Stimulated activated CD4-positive, alpha-beta T cell treated with anti-CD3 and anti-CD28 coated beads, Interleukin-15, amount 100 ng/mL, for 48 hours (primary cell): ENCODE measurements at regions not wholly inside any gene's neighbourhood (a gene's known extent, or its start where the extent isn't known, plus 50 kb on each side); places are given as distances from the start of the nearest gene placed in this dataset.

Experiments used
- DNase-seq, 2 donors: peaks; one replicate each; pipeline ENCODE4 v3.0.0-alpha.2; 2020; ENCODE audit warnings: low read depth in 2 of 2

- no peak for DNase-seq
Measured at GRCh38 chr11:116534270-116534975, 238.4 kb downstream of the BUD13 start.

GRCh38 chr11:116533186-116533825, 239.5 kb downstream of the BUD13 start:
- no peak for DNase-seq

GRCh38 chr11:116532066-116532465, 240.7 kb downstream of the BUD13 start:
- no peak for DNase-seq

- no peak for DNase-seq
Measured at GRCh38 chr11:116530705-116531104, 242.1 kb downstream of the BUD13 start.

DNA sequence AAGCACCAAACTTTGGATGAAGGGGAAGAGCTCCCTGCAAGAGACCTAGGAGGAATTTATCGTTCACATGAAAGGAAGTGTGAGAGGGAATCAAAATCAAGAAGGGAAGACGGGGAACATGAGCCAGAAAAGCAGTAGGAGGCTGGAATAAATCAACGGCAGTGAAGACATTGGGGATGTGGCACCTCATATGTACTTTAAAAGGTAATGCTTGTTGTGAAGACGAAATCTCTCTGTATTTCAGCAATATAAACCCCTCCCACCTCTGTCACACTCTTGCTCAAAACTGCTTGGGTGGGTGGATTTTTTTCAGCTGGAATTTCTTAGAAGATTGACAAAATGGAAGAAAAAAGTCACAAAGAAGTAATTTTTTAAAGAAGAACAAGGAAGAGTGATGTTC, 243.5 kb downstream of the BUD13 start:
- DNase-seq: no peak

GRCh38 chr11:116527180-116527991, 245.4 kb downstream of the BUD13 start:
- no peak for DNase-seq

DNA sequence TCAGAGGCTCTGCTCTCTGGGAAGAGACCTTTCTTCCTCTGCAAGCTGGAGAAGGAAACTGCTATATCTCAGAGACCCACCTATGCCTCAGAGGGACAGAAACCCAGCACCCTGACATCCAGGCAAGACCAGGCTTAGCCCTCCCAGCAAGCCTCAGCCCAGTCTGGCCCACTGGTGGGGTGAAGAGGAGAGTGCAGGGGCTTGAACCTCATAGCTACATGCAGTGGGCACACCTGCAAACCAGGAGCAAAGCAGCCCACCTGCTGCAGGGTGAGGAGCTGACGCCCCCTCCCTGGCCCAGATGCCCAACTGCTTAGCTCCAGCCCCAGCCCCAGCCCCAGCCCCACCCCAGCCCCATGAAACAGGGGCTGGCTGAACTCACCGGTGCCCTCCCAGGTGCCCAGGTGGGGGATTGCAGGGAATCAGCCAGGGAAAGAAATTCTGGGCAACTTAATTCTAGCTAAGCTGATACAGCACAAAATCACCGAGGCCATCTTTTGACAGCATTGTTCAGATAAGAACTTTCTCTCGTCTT, 246.8 kb downstream of the BUD13 start:
- no peak for DNase-seq

DNA sequence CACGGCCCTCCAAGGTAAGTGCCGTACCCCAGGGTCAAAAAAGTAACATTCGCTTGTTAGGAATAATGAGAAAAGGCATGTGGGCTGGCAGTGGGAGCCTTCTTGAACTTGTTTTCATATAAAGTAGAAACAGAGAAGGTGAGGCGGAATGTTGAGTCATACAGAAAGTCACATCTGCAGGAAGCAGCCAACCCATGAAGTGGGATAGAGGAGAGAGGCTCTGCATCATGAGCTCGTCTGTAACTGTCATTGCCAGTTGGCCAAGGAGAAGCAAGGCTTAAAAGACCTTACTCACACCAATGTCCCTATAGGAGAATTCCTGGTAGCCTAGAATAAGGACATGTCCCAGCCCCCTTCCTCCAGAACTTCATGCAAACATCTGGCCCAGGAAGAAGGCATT, 253.3 kb downstream of the BUD13 start:
- no peak for DNase-seq

GRCh38 chr11:116518141-116518540, 254.6 kb downstream of the BUD13 start:
- DNase-seq: no peak

DNA sequence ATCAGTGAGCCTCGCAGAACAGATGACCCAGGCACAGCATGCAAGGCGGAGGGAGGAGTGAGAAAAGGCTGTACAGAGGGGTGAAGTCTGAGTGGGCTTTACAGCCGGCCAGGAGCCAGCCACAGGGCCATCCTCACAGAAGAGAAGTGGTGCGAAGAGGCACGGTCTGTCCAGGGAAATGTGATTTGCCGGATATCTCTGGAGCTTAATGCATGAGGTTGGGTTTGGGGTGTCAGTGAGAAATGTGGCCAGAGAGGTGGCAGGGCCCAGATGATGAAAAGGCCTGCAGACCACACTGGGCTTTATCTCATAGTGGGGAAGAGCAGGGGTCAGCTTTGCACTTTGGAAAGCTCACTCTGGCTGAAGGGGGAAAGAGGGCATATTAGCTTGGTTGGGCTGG, 255.2 kb downstream of the BUD13 start:
- no peak for DNase-seq

DNA sequence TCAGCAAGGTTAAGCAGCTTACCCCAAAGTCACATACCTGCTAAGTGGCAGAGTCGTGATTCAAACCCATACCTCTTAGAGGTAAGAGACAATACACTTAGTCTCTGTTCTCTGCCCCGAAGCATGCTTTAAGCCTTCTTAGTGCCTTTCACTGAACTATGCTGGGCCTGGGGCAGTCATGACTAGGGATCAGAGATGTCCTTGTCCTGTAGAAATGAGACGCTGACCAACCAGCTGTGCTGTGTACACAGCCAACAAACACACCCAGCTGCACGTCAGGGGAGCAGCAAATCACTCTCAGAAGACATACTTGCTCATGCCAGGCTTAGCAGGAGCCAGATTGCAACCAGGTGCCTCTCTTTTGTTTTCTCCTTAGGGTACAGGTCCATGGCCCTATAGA, 255.7 kb downstream of the BUD13 start:
- no peak for DNase-seq

DNA sequence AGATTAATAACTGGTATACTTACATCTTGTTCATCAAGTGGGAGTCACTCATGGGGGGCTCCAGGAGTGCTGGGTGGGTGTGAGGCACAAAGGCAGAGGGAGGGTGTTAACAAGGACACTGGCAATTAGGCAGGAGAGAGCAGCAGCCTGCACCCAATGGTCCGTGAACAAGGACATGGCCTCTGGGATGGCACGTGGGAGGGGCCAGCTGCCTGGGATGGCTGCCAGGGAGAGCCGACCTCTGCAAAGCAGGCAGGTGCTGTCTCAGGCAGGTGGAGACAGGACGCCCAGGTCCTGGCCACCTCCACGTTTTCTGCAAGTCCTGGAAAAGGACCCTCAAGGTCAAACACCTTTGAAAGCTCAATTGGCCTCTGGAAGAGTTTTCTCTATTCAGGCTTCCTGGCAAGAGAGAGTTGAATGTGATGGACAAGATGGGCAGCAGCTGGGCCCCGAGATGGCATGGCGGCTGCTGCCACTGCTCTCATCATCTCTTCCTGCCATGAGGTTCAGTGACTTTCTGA, 257.1 kb downstream of the BUD13 start:
- DNase-seq: no peak

- peak in 1 of 2 donors; percentile 20 for DNase-seq
Measured at GRCh38 chr11:116513894-116514293, 258.9 kb downstream of the BUD13 start.

DNA sequence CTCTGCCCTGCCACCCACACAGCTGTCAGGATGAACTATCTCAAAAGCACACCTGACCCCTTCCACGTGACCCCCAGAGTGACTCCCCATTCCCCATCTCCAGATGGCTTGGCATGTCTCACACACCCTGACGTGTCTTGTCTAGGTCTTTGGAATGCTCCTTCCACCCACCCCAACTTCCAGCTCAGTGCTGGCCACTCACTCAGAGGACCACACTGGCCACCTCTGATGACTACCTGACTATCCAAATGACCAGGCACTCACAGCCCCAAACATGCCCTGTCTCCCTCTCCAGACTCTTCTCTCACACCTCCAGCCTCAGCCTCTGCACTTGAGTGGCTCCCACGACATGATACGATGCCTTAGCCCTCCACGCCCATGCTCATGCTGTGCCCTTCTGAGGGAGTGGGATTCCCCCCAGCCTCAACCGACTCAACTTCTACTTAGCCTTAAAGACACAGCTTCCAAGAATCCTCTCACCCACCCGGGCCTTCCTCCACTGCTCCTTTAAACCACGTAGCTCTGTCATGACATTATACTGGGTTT, 259.4 kb downstream of the BUD13 start:
- DNase-seq: no peak

- DNase-seq: no peak
Measured at GRCh38 chr11:116512841-116513240, 259.9 kb downstream of the BUD13 start.

GRCh38 chr11:116511684-116512083, 261.1 kb downstream of the BUD13 start:
- no peak for DNase-seq

GRCh38 chr11:116510886-116511650, 261.7 kb downstream of the BUD13 start:
- no peak for DNase-seq

DNA sequence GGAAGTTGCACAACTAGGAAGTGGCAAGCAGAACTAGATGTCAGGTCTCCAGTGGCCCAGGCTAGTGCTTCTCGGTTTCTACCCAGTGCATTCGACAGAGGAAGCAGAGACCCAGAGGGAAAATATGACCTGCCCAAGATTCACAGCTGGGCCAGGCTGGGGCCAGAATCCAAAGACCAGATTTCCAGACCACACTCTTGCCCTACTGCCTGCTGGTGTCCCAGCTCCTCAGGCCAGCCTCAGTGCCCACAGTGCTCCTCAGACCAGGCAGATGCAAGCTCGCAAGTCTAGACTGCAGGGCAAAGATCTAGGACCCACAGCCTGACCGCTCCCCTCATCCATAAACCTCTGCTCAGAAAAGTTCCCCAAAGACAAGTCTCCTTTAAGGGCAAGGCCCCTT, 262.6 kb downstream of the BUD13 start:
- DNase-seq: no peak

GRCh38 chr11:116509551-116509950, 263.2 kb downstream of the BUD13 start:
- no peak for DNase-seq

- DNase-seq: no peak
Measured at GRCh38 chr11:116507849-116508695, 264.7 kb downstream of the BUD13 start.
